Activated CD4-positive, alpha-beta T cell treated with anti-CD3 and anti-CD28 coated beads, Interleukin-2, amount 50 U/mL, for 24 hours (primary cell): ENCODE measurements at regions not wholly inside any gene's neighbourhood (a gene's known extent, or its start where the extent isn't known, plus 50 kb on each side); places are given as distances from the start of the nearest gene placed in this dataset.
"Not testable (repeated sequence)": the region's sequence is repeated elsewhere in the genome, so short reads cannot be mapped to it uniquely, and the experiment has no call there.

Source experiments
- DNase-seq, 2 donors: peaks; one replicate each; pipeline ENCODE4 v3.0.0-alpha.2; 2020; ENCODE audit warnings: low read depth in 1 of 2, low spot score in 1 of 2

DNA sequence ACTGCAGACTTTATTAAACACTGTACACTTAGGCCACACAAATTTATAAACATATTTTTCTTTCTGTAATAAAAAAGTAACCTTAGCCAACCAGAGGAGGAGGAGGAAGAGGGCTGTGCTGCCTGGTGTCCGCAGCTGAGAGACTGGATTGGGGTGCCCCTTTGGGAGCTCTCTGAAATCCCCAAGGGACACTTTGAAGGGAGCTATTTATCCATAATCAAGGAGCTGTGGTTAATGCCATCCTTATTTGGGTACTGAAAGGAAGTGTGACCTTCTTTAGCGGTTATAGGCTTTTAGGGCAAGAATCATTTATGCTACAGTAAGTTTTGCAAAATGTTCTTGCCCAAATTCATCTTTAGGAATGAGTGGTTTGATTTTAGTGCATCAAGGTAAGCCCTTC is 125.8 kb downstream of the RASSF10 start:
- no peak for DNase-seq

DNA sequence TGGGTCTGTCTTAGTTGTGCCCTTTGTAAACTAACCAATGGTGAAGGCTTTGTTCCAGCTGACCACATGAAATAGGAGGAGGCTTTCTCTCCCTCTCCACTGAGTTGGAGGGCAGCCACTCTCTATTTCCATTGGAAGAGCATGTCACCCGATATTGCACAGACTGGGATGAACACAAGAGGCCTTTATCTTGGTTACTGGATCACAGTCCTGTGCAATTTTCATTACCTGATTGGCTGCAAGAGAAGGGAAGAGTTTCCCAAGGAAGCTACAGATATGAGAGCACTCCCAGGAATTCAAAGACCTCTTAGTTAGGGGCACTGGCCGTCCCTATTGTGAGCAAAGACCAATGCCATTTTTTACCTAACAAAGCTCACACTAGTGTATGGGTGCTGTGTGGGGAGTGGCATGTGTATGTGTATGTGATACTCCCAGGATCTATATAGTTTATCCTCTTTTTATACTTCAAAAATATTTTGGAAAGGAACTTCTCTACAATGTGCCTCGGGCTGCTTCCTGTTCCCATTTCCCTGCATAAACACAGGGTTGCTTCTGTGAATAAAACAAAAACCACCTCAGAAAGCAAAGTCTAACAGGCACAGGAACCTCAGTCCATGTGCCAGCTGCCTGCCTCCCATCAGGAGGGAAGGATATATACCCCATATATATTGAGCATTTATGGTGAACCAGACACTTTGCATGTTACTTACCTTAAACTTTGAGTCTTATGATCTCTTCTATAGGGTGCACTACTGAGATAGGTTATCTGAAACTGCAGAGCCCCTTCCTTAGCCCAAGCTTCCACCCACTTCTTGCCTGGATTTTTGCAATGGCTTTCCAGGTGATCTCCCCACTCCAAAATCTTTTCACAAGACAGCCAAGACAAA is 126.5 kb downstream of the RASSF10 start:
- DNase-seq, result no peak

DNA sequence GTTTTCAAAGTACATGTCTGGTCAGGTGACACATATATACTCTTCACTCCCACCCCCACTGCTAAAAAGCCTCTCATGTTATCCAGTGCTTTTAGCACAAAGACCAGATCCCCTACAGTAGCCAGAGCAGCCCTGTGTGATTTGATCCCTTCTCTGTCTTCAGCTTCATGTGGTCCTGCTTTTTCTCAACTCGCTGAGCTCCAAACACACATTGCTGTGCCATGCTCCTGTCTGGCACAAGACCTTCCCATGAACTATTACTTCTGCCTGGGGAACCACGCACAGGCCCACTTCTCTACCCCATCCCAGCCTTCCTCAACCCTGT is 127.1 kb downstream of the RASSF10 start:
- no peak for DNase-seq

DNA sequence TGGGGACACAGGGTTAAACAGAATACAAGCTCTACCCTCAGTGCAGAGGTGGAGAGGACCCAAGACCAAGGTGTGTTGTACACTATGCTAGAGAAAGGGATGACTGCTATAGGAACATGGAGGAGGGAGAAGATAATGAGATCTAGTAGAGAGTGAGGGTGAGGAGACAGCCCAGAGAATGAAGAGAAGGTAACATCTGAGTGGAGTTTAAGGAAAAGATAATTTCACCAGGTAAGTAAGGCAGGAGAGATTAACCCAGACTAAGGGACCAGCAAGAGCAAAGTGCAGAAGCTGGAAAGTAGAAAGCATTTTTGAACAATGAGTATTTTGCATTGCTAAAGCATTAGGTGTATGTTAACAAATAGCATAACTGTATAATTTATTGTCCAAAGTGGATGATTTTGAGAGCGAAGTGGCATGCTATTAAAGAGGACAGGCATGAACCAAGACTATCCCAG is 128.8 kb downstream of the RASSF10 start:
- no peak for DNase-seq

GRCh38 chr11:13139085-13139484 is 130.0 kb downstream of the RASSF10 start:
- not testable (repeated sequence) for DNase-seq

DNA sequence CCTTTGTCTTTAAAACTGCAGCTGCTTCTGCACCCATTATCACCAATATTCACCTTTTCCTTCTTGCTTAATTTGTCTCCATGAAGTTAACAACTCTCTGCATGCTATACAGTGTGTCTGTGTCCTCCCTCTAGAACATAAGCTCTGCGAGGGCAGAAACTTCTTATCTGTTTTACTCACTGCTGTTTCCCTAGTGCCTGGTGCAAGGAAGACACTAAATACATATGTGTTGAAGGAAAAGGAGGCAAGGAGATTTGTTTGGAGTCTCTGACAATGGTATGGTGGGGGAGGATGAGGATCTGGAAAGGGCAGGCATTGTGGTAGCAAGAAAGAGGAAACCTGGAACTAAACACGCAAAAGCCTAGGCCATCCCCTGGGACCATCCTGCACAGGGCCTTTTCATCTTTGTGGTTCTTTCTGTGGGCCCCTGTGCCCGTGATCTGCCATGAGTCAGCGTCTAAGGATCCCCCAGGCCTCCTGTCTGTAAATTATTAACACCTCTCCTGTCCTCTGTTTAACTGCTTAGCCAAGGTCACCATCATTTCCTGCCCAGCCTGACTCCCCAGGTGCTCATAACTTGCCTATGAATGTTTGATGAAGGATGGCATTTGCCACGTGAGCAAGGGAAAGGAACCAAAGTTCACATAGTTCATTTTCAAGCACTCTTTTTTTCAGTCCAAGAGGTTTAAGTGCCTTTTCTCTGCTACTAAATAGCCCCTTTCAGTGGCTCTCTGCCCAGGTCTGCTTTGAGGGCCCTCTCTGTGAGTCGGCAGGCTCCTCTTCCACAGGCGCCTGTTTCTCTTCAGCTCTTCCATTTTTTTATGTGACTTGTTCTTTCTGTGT is 131.1 kb downstream of the RASSF10 start:
- DNase-seq, result no peak

GRCh38 chr11:13140873-13141655 is 131.9 kb downstream of the RASSF10 start:
- no peak for DNase-seq

GRCh38 chr11:13141731-13142709 is 132.9 kb downstream of the RASSF10 start:
- no peak for DNase-seq

DNA sequence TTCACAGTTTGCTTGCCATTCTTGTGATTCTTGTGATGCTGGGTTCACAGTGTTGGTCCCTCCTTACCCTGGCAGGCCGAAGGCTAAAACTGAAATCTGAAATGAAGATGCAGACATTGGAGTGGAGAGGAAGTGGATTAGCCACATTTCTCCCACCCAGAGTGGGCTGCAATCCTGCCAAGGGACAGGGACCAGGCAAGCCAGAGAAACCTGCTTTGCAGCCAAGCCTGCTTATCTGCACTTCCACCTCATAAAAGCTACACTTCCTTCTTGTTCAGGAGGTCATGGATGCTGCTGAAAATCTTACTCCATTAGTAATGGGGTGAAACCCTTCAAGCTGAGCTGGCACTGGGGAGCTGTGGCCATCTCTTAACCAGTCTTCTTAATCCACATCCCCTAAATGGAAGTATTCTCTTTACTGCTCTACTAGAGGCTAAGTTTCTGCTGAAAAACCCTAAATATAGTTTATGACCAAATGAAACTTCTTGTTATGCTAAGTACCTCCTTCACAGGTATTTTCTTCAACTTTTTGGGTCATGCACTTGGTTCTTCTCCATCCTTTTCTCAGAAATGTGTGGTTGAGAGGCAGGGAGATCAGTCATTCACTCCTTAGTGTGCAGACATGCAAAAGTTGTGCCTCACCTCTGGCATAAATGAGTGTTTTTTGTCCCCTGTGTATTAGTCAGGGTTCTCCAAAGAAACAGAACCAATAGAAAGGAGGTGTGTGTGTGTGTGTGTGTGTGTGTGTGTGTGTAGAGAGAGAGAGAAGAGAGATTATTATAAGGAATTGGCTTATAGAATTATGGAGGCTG is 133.9 kb upstream of the BMAL1 start:
- DNase-seq, result no peak

DNA sequence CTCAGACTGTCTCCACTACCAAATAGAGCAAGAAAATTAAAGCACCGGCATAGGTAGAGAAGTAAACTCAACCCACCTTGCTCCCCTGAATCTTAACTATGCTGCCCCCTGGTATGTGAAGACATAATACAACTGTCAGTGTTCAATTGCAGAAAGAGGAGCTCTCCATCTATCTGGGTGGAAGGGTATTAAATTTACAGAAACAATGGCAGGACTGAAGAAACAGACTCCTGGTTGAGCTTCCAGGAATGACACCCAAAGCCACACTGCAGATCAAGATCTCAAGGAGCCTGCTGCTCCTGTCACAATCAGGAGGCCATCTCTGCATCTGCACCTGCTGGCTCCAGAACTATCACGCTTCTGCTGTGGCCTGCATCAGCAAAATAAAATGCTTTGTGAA is 132.1 kb upstream of the BMAL1 start:
- no peak for DNase-seq

- no peak for DNase-seq
These were observed 127.6 kb upstream of the BMAL1 start for GRCh38 chr11:13149991-13150390.

- DNase-seq, result no peak
These were observed 127.1 kb upstream of the BMAL1 start for GRCh38 chr11:13150487-13150886.

DNA sequence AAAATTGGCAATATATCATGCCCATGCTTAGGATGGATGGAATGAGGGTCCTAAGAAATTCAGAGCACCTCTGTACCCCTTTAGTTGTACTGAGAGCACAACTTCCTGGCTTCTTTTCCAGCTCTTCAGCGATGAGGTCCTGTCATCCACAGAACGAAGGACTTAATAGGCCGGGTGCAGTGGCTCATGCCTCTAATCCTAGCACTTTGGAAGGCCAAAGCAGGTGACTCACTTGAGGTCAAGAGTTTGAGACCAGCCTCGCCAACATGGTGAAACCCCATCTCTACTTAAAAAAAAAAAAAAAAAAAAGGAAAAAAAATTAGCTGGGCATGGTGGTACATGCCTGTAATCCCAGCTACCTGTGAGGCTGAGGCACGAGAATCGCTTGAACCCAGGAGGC is 125.3 kb upstream of the BMAL1 start:
- DNase-seq, result no peak

GRCh38 chr11:13152736-13153541 is 124.7 kb upstream of the BMAL1 start:
- no peak for DNase-seq

DNA sequence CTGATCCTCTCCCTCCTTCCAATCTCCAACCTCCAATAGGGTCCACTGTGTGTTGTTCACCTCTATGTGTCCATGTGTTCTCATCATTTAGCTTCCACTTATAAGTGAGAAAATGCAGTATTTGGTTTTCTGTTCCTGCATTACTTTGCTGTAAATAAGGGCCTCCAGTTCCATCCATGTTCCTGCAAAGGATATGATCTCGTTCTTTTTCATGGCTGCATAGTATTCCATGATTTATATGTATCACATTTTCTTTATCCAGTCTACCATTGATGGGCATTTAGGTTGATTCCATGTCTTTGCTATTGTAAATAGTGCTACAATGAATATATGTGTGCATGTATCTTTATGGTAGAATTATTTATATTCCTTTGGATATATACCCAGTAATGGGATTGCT is 123.2 kb upstream of the BMAL1 start:
- DNase-seq, result not testable (repeated sequence)

GRCh38 chr11:13160346-13160745 is 117.2 kb upstream of the BMAL1 start:
- no peak for DNase-seq

GRCh38 chr11:13160806-13161205 is 116.8 kb upstream of the BMAL1 start:
- no peak for DNase-seq

DNA sequence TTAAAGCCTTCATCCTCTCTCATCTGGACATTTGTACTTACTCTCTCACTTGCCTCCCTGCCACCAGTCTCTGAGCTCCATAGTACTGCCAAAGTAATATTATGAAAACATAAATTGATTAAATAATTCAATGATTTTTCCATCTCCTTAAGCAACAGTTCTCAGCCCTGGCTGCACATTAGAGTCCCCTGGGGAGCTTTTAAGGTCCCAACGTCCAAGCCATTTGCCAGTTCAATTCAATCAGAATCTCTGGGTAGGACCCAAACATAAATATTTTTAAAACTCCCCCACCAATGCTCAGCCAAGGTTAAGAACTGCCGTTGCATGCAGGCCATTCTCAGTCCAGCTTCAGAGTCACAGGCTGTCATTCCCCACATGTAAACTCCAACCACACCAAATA is 114.4 kb upstream of the BMAL1 start:
- no peak for DNase-seq

GRCh38 chr11:13166036-13166435 is 111.6 kb upstream of the BMAL1 start:
- DNase-seq, result no peak
